ENCODE measurements at regions not wholly inside any gene's neighbourhood (a gene's known extent, or its start where the extent isn't known, plus 50 kb on each side); places are given as distances from the start of the nearest gene placed in this dataset.

GRCh38 chr22:48629631-48630432 is 1197.8 kb downstream of the BRD1 start:
- no peaks in the 10 kb centered on the region for H3K27me3 Mint-ChIP-seq (ENCODE audit: low read depth in 2 of 2)
- Histone ChIP-seq H3K4me3 (ENCODE audit: low read length) (no peak overlapping the region), H3K4me1 (ENCODE audit: control insufficient read depth, insufficient read depth, low read length) (peaks cover 2% of the 10 kb centered on the region), H3K27ac (ENCODE audit: low read length) (no peak overlapping the region), H3K27me3 (ENCODE audit: control insufficient read depth, insufficient read depth, low read length) (no peaks in the 10 kb centered on the region), H3K9me3 (ENCODE audit: control insufficient read depth, insufficient read depth, low read length) (no peaks in the 10 kb centered on the region), H3K36me3 (ENCODE audit: control insufficient read depth, insufficient read depth, low read length) (no peaks in the 10 kb centered on the region)
- H3K27ac Mint-ChIP-seq: no peak overlapping the region
- no peak for ATAC-seq
- H3K4me1 Mint-ChIP-seq: no peaks in the 10 kb centered on the region
- no peak for TF ChIP-seq CTCF (IDR thresholded peaks at IDR 0.05)
- no peak for DNase-seq
- intact Hi-C loops (cut with micrococcal nuclease): no loop called here
- 85% methylated on average over 21 of the region's 21 CpGs for WGBS (ENCODE audit: insufficient coverage)
- H3K9me3 Mint-ChIP-seq: no peaks in the 10 kb centered on the region
- H3K36me3 Mint-ChIP-seq: no peaks in the 10 kb centered on the region
- no peak overlapping the region for H3K4me3 Mint-ChIP-seq

GRCh38 chr22:48628891-48629543 is 1198.7 kb downstream of the BRD1 start:
- Mint-ChIP-seq H3K27me3 (ENCODE audit: low read depth in 2 of 2) (no peaks in the 10 kb centered on the region), H3K27ac (no peak overlapping the region), H3K4me1 (no peaks in the 10 kb centered on the region), H3K4me3 (no peak overlapping the region), H3K36me3 (no peaks in the 10 kb centered on the region), H3K9me3 (no peaks in the 10 kb centered on the region)
- DNase-seq: no peak
- Histone ChIP-seq H3K36me3 (ENCODE audit: control insufficient read depth, insufficient read depth, low read length) (no peaks in the 10 kb centered on the region), H3K4me3 (ENCODE audit: low read length) (no peak overlapping the region), H3K27me3 (ENCODE audit: control insufficient read depth, insufficient read depth, low read length) (no peaks in the 10 kb centered on the region), H3K27ac (ENCODE audit: low read length) (no peak overlapping the region), H3K4me1 (ENCODE audit: control insufficient read depth, insufficient read depth, low read length) (no peaks in the 10 kb centered on the region), H3K9me3 (ENCODE audit: control insufficient read depth, insufficient read depth, low read length) (no peaks in the 10 kb centered on the region)
- no peak for ATAC-seq
- TF ChIP-seq CTCF (IDR thresholded peaks at IDR 0.05): no peak
- WGBS (ENCODE audit: insufficient coverage): 84% methylated on average over 23 of the region's 23 CpGs
- intact Hi-C loops (cut with micrococcal nuclease): no loop called here

- intact Hi-C loops (cut with micrococcal nuclease): no loop called here
- H3K4me3 Mint-ChIP-seq: no peak overlapping the region
- Histone ChIP-seq H3K27ac (ENCODE audit: low read length) (no peak overlapping the region), H3K36me3 (ENCODE audit: control insufficient read depth, insufficient read depth, low read length) (no peaks in the 10 kb centered on the region), H3K4me3 (ENCODE audit: low read length) (no peak overlapping the region), H3K9me3 (ENCODE audit: control insufficient read depth, insufficient read depth, low read length) (no peaks in the 10 kb centered on the region), H3K4me1 (ENCODE audit: control insufficient read depth, insufficient read depth, low read length) (no peaks in the 10 kb centered on the region), H3K27me3 (ENCODE audit: control insufficient read depth, insufficient read depth, low read length) (no peaks in the 10 kb centered on the region)
- no peaks in the 10 kb centered on the region for H3K36me3 Mint-ChIP-seq
- TF ChIP-seq CTCF (IDR thresholded peaks at IDR 0.05): no peak
- H3K9me3 Mint-ChIP-seq: no peaks in the 10 kb centered on the region
- DNase-seq: no peak
- H3K27ac Mint-ChIP-seq: no peak overlapping the region
- no peak for ATAC-seq
- H3K27me3 Mint-ChIP-seq (ENCODE audit: low read depth in 2 of 2): no peaks in the 10 kb centered on the region
- 90% methylated on average over 12 of the region's 12 CpGs for WGBS (ENCODE audit: insufficient coverage)
- no peaks in the 10 kb centered on the region for H3K4me1 Mint-ChIP-seq
These were observed 1199.7 kb downstream of the BRD1 start for GRCh38 chr22:48627966-48628365.
